MCF 10A (cell line): ENCODE measurements at regions not wholly inside any gene's neighbourhood (a gene's known extent, or its start where the extent isn't known, plus 50 kb on each side); places are given as distances from the start of the nearest gene placed in this dataset.

Source experiments
- BruUV-seq: library from RNA; stranded (reverse); fragments of 400-500 nt; replicated peaks from 2 replicates; lab custom pipeline; 2021; lab: Mats Ljungman, UMichigan
- CTCF ChIA-PET: fragments of 300-600 bp; sonication (Branson Sonifier 250); formaldehyde crosslinking; extraction: SDS; loops from one replicate; lab custom pipeline; 2021; ENCODE audit warnings: antibody characterized with exemption, inconsistent platforms; lab: Yijun Ruan, JAX
- POLR2A ChIA-PET: fragments of 300-600, 350-650 bp; sonication (Branson Sonifier 250); formaldehyde crosslinking; extraction: SDS; loops from one replicate; lab custom pipeline; 2020; ENCODE audit warnings: antibody characterized with exemption, inconsistent platforms; lab: Yijun Ruan, JAX
- DNase-seq: peaks from one replicate; pipeline ENCODE4 v3.0.0-alpha.2; 2018; ENCODE audit not compliant: unreplicated experiment
- H3K27ac Mint-ChIP-seq: one replicate; pipeline ENCODE4 v1.8.0; 2022; ENCODE audit warnings: mild to moderate bottlenecking, low read depth, mixed read lengths; ENCODE audit not compliant: unreplicated experiment
- H3K27me3 Mint-ChIP-seq: one replicate; pipeline ENCODE4 v1.8.0; 2022; ENCODE audit warnings: mixed read lengths; ENCODE audit not compliant: insufficient read depth, unreplicated experiment
- H3K36me3 Mint-ChIP-seq: one replicate; pipeline ENCODE4 v1.8.0; 2022; ENCODE audit warnings: mild to moderate bottlenecking, moderate library complexity, mixed read lengths; ENCODE audit not compliant: insufficient read depth, unreplicated experiment
- H3K4me1 Mint-ChIP-seq: one replicate; pipeline ENCODE4 v1.8.0; 2022; ENCODE audit warnings: mixed read lengths; ENCODE audit not compliant: insufficient read depth, unreplicated experiment
- H3K4me3 Mint-ChIP-seq: one replicate; pipeline ENCODE4 v1.8.0; 2022; ENCODE audit warnings: mild to moderate bottlenecking, moderate library complexity, mixed read lengths; ENCODE audit not compliant: unreplicated experiment
- H3K9me3 Mint-ChIP-seq: one replicate; pipeline ENCODE4 v1.8.0; 2022; ENCODE audit warnings: mixed read lengths; ENCODE audit not compliant: unreplicated experiment
- intact Hi-C: fragments of 100-400 bp; cut with micrococcal nuclease; formaldehyde crosslinking; loops from 2 replicates; pipeline ENCODE4 v1.14.1; 2022
- TF ChIP-seq, protein P1 (sequence below): fragments of 200-600 bp; IDR thresholded peaks from one replicate; pipeline ENCODE4 v1.8.0; 2022; ENCODE audit warnings: antibody characterized with exemption, mild to moderate bottlenecking; ENCODE audit not compliant: unreplicated experiment

GRCh38 chr3:139252719-139253118 lies 91.1 kb upstream of the MRPS22 start:
- H3K27me3 Mint-ChIP-seq, result peaks cover 12% of the 10 kb centered on the region
- ChIA-PET POLR2A (no interaction called here), CTCF (no interaction called here)
- no peaks in the 10 kb centered on the region for H3K36me3 Mint-ChIP-seq
- no peaks in the 10 kb centered on the region for H3K4me1 Mint-ChIP-seq
- TF ChIP-seq, protein P1, sequence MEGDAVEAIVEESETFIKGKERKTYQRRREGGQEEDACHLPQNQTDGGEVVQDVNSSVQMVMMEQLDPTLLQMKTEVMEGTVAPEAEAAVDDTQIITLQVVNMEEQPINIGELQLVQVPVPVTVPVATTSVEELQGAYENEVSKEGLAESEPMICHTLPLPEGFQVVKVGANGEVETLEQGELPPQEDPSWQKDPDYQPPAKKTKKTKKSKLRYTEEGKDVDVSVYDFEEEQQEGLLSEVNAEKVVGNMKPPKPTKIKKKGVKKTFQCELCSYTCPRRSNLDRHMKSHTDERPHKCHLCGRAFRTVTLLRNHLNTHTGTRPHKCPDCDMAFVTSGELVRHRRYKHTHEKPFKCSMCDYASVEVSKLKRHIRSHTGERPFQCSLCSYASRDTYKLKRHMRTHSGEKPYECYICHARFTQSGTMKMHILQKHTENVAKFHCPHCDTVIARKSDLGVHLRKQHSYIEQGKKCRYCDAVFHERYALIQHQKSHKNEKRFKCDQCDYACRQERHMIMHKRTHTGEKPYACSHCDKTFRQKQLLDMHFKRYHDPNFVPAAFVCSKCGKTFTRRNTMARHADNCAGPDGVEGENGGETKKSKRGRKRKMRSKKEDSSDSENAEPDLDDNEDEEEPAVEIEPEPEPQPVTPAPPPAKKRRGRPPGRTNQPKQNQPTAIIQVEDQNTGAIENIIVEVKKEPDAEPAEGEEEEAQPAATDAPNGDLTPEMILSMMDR, result no peak
- no peak overlapping the region for H3K4me3 Mint-ChIP-seq
- intact Hi-C loops, result no loop called here
- no peak overlapping the region for H3K27ac Mint-ChIP-seq
- no peaks in the 10 kb centered on the region for H3K9me3 Mint-ChIP-seq
- BruUV-seq, result no TSS peak
- no peak for DNase-seq

- ChIA-PET POLR2A (no interaction called here), CTCF (no interaction called here)
- BruUV-seq, result no TSS peak
- Mint-ChIP-seq H3K4me3 (no peak overlapping the region), H3K4me1 (no peaks in the 10 kb centered on the region), H3K27ac (no peak overlapping the region), H3K27me3 (peaks cover 10% of the 10 kb centered on the region), H3K36me3 (no peaks in the 10 kb centered on the region), H3K9me3 (no peaks in the 10 kb centered on the region)
- DNase-seq, result no peak
- intact Hi-C loops, result no loop called here
- TF ChIP-seq, protein P1, result no peak
Measured at GRCh38 chr3:139258276-139258675, 85.5 kb upstream of the MRPS22 start.

DNA sequence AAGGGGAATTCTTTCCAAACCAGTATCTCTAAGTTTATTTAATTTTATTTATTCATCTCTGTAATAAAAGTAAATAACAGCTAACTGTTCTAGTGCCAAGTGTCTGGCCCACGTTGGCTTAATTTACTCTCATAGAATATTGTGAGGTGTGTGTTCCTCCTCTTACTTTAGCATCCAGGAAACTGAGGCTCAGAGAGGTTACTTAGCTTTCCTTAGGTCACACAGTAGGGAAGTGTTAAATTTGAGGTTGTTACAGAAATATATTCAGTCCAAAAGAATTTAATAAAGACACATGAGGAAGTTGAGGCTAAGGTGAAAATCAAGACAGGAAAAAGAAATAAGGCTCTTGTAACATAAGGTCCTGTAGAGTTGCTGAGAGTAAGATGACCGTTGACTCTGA lies 84.4 kb upstream of the MRPS22 start:
- Mint-ChIP-seq H3K27me3 (peaks cover 10% of the 10 kb centered on the region), H3K27ac (no peak overlapping the region), H3K4me1 (no peaks in the 10 kb centered on the region), H3K36me3 (no peaks in the 10 kb centered on the region), H3K9me3 (no peaks in the 10 kb centered on the region), H3K4me3 (no peak overlapping the region)
- no peak for DNase-seq
- intact Hi-C loops, result no loop called here
- POLR2A ChIA-PET, result no interaction called here
- CTCF ChIA-PET, result interaction anchor here (0.5 to 0.6 kb wide), 2 partner anchors 11 to 70 kb away, joined by 3 read pairs; no protein-coding TSS in a partner anchor
- TF ChIP-seq, protein P1, result no peak
- no TSS peak for BruUV-seq

DNA sequence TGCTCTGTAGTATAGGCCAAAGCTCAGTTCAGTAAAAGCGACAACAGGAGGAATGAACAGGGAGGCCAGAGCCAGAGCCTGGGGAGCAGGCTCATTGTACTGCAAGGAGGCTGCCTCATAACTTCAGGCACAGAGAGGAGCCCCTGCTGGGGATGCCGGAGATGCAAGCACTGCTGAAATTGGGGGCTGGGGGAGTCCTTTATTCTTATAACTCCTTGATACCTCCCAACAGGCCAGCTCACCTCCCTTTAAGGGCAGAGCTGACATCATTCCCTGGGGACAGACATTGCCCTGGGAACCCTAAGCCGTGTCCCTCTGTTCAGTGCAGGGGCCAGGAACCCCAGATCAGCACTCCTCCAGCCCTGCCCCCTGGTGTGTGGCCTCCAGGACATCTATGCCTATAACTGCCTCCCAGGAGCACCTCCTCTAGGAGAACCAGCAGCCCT lies 83.8 kb upstream of the MRPS22 start:
- Mint-ChIP-seq H3K4me1 (no peaks in the 10 kb centered on the region), H3K4me3 (no peak overlapping the region), H3K36me3 (no peaks in the 10 kb centered on the region), H3K9me3 (no peaks in the 10 kb centered on the region), H3K27me3 (peaks cover 10% of the 10 kb centered on the region), H3K27ac (no peak overlapping the region)
- CTCF ChIA-PET, result interaction anchor here (0.5 to 0.6 kb wide), 2 partner anchors 10 to 69 kb away, joined by 3 read pairs; no protein-coding TSS in a partner anchor
- TF ChIP-seq, protein P1, result no peak
- POLR2A ChIA-PET, result no interaction called here
- no peak for DNase-seq
- no TSS peak for BruUV-seq
- intact Hi-C loops, result no loop called here
